ENCODE measurements at regions not wholly inside any gene's neighbourhood (a gene's known extent, or its start where the extent isn't known, plus 50 kb on each side); places are given as distances from the start of the nearest gene placed in this dataset.

DNA sequence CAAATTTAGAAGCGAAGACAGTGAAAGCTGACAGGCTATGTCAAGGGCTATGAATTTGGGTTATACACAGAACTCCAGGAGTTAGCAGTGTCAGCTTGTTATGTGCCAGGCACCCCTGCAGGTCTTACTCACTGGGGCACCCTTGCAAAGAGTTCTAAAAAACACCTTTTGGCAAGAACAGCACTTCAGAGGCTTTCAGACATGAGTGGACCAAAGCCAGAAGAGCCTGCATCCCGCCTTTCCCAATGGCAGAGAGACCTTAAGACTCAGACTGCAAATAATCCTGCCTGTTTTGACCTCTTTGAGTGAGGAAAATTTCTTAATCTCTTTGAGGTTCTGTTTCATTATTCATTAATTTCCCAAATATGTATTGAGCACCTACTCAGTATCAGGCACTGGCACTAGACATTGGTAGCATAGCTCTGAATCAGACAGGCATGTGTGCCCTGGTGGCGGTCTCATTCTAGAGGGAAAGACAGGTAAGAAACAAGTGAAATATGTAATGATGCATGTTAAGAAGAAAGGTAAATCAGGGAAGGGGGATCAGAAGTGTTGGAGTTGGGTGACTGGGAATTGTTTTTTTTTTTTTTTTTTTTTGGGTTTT, 280.0 kb downstream of the KBTBD8 start:
- ATAC-seq (no peak), DNase-seq (no peak)
- Histone ChIP-seq H3K4me3 (no peak overlapping the region), H3K9me3 (no peaks in the 10 kb centered on the region), H3K4me1 (no peaks in the 10 kb centered on the region), H3K27ac (no peak overlapping the region), H3K27me3 (peaks cover 0 to 5% (median 0%) of the 10 kb centered on the region in 7 donors), H3K36me3 (no peaks in the 10 kb centered on the region)
- TF ChIP-seq CTCF (IDR thresholded peaks at IDR 0.05) = no peak
- intact Hi-C loops (cut with DNase I) = no loop called here
- 79 to 84% methylated on average over 3 of the region's 3 CpGs for WGBS, 2 donors

DNA sequence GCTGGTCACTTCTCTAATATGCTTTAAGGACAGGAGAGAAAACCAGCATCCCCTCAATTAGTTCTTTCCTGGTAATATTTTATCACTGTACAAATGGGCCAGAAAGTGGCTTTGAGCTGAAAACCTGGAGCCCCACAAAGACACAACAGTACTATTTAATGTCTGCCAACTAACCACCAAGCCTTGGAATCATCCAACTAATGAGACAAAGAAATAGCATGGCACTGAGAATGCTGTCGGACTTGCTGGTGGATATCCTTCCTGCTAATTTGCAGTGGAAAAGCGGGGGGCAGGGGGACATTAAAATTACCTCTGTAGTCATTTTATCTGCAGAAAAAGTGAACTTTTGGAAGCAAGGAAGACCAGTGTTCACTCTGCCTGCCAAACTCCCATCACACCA, 288.5 kb downstream of the KBTBD8 start:
- DNase-seq (no peak), ATAC-seq (no peak)
- intact Hi-C loops (cut with DNase I) = no loop called here
- H3K27ac ChIP-seq = no peak overlapping the region
- H3K36me3 ChIP-seq = no peaks in the 10 kb centered on the region
- peaks cover 0 to 4% (median 0%) of the 10 kb centered on the region in 9 donors for H3K4me1 ChIP-seq
- no peak overlapping the region for H3K4me3 ChIP-seq
- H3K9me3 ChIP-seq = no peaks in the 10 kb centered on the region
- H3K27me3 ChIP-seq = no peaks in the 10 kb centered on the region
- no peak for TF ChIP-seq CTCF (IDR thresholded peaks at IDR 0.05)
- 87 to 88% methylated on average over 2 of the region's 2 CpGs for WGBS, 2 donors

DNA sequence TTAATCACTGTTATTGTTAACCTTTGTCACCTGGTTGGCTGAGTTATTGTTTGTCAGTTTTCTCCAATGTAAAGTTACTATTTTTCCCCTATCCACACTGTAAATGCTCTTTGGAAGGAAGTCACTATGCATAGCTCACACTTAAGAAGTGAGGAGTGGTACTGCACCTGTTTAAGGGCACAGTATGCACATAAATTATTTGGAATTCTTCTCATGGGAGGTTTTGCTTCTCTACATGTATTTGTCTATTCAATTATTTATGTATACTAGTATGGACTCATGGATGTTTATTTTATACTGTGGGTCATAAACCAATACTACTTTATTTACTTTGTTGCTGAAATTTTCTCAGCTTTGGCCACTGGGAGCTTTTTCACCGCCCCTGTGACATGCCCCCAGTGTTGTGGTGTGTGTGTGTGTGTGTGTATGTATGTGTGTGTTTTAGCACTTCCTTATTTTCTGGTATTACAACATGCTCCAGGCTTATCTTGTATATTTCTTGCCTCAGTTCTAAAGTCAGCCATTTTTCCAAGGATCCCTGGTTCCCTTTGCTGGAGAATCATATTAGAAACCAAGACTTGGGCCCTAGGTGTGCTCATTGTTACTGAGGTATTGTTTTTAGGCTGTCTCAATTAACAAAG, 290.5 kb downstream of the KBTBD8 start:
- Histone ChIP-seq H3K27me3 (no peaks in the 10 kb centered on the region), H3K36me3 (no peaks in the 10 kb centered on the region), H3K4me1 (peaks cover 0 to 4% (median 0%) of the 10 kb centered on the region in 9 donors), H3K27ac (no peak overlapping the region), H3K9me3 (no peaks in the 10 kb centered on the region), H3K4me3 (no peak overlapping the region)
- intact Hi-C loops (cut with DNase I) = no loop called here
- ATAC-seq = no peak
- 52 to 67% methylated on average over 1 of the region's 1 CpG for WGBS, 2 donors
- TF ChIP-seq CTCF (IDR thresholded peaks at IDR 0.05) = no peak
- no peak for DNase-seq

- no peaks in the 10 kb centered on the region for H3K36me3 ChIP-seq
- H3K4me1 ChIP-seq = peaks cover 0 to 4% (median 0%) of the 10 kb centered on the region in 9 donors
- intact Hi-C loops (cut with DNase I) = no loop called here
- H3K27me3 ChIP-seq = no peaks in the 10 kb centered on the region
- WGBS, 2 donors = 85 to 93% methylated on average over 1 of the region's 1 CpG
- DNase-seq (no peak), ATAC-seq (no peak)
- no peaks in the 10 kb centered on the region for H3K9me3 ChIP-seq
- no peak for TF ChIP-seq CTCF (IDR thresholded peaks at IDR 0.05)
- H3K4me3 ChIP-seq = no peak overlapping the region
- H3K27ac ChIP-seq = no peak overlapping the region
Measured at GRCh38 chr3:67289626-67290025, 291.5 kb downstream of the KBTBD8 start.

All from heart right ventricle (tissue), 16 donors.